ENCODE measurements at regions not wholly inside any gene's neighbourhood (a gene's known extent, or its start where the extent isn't known, plus 50 kb on each side); places are given as distances from the start of the nearest gene placed in this dataset.

- TF ChIP-seq CTCF (IDR thresholded peaks at IDR 0.05) (no peak), NFIC (IDR thresholded peaks at IDR 0.05; ENCODE audit: borderline replicate concordance) (no peak), MAX (IDR thresholded peaks at IDR 0.05; ENCODE audit: low read depth) (no peak), MXI1 (IDR thresholded peaks at IDR 0.05; ENCODE audit: low read depth, low read length) (no peak), FOSL2 (IDR thresholded peaks at IDR 0.05; ENCODE audit: borderline replicate concordance, low read depth) (no peak), PBX3 (IDR thresholded peaks at IDR 0.05) (no peak), EZH2phosphoT487 (IDR thresholded peaks at IDR 0.05; ENCODE audit: borderline replicate concordance, low read depth) (no peak), SIN3A (IDR thresholded peaks at IDR 0.05; ENCODE audit: borderline replicate concordance, low read depth, low read length) (no peak), FOXM1 (IDR thresholded peaks at IDR 0.05; ENCODE audit: low read depth) (no peak), JUND (IDR thresholded peaks at IDR 0.05) (no peak)
These were observed 74.1 kb downstream of the TPBG start for GRCh38 chr6:82437701-82438100.

Data from SK-N-SH (cell line).